A673 (cell line): ENCODE measurements at regions not wholly inside any gene's neighbourhood (a gene's known extent, or its start where the extent isn't known, plus 50 kb on each side); places are given as distances from the start of the nearest gene placed in this dataset.

Experiments used
- BruUV-seq: library from RNA; stranded (reverse); fragments of 400-500 nt; replicated peaks from 2 replicates; lab custom pipeline; 2021; lab: Mats Ljungman, UMichigan
- CTCF ChIA-PET: fragments of 300-600 bp; sonication (Branson Sonifier 250); formaldehyde crosslinking; loops from one replicate; lab custom pipeline; 2022; ENCODE audit warnings: antibody characterized with exemption; lab: Charles Lee
- POLR2A ChIA-PET: fragments of 300-600 bp; sonication (Branson Sonifier 250); formaldehyde crosslinking; loops from one replicate; lab custom pipeline; 2022; ENCODE audit warnings: antibody characterized with exemption; ENCODE audit not compliant: low non-redundant PET; lab: Charles Lee
- DNase-seq: peaks from one replicate; pipeline ENCODE4 v3.0.0-alpha.2; 2015; ENCODE audit warnings: low spot score
- H3K27ac ChIP-seq: fragments of 200-600 bp; sonication (generic); 2 replicates; pipeline ENCODE4 v1.5.1; 2016; ENCODE audit warnings: mixed run types, low read depth, mild to moderate bottlenecking, mixed read lengths, antibody characterized with exemption, low read length; ENCODE audit not compliant: poor library complexity, severe bottlenecking
- H3K27me3 ChIP-seq: fragments of 200-600 bp; sonication (generic); replicated peaks from 2 replicates; pipeline ENCODE4 v1.6.1; 2017; ENCODE audit warnings: mixed run types, low read depth, mild to moderate bottlenecking, mixed read lengths, antibody characterized with exemption, low read length; ENCODE audit not compliant: insufficient read depth, poor library complexity
- H3K36me3 ChIP-seq: fragments of 200-600 bp; sonication (generic); 2 replicates; pipeline ENCODE4 v1.6.1; 2016; ENCODE audit warnings: mixed run types, mild to moderate bottlenecking, mixed read lengths, antibody characterized with exemption, low read length; ENCODE audit not compliant: insufficient read depth, poor library complexity, severe bottlenecking
- H3K4me1 ChIP-seq: fragments of 200-600 bp; sonication (generic); 2 replicates; pipeline ENCODE4 v1.6.1; 2017; ENCODE audit warnings: mixed run types, mild to moderate bottlenecking, mixed read lengths, antibody characterized with exemption, low read length; ENCODE audit not compliant: insufficient read depth, poor library complexity, severe bottlenecking
- H3K4me3 ChIP-seq: fragments of 200-600 bp; sonication (generic); 2 replicates; pipeline ENCODE4 v1.5.1; 2016; ENCODE audit warnings: low read depth, mixed run types, mild to moderate bottlenecking, mixed read lengths, low read length; ENCODE audit not compliant: poor library complexity, severe bottlenecking
- H3K9me3 ChIP-seq: fragments of 200-600 bp; sonication (generic); 2 replicates; pipeline ENCODE4 v1.6.1; 2016; ENCODE audit warnings: mixed run types, low read depth, mild to moderate bottlenecking, mixed read lengths, antibody characterized with exemption, low read length; ENCODE audit not compliant: poor library complexity, severe bottlenecking
- EZH2 ChIP-seq: fragments of 200-600 bp; sonication (generic); IDR thresholded peaks from 2 replicates; pipeline ENCODE4 v1.6.1; 2017; ENCODE audit warnings: borderline replicate concordance, low read depth, mild to moderate bottlenecking, mixed read lengths, antibody characterized with exemption, low read length; ENCODE audit not compliant: poor library complexity, severe bottlenecking
- intact Hi-C: fragments of 100-400 bp; cut with micrococcal nuclease; formaldehyde crosslinking; loops from one replicate; pipeline ENCODE4 v1.10.0; 2022; ENCODE audit not compliant: unreplicated experiment
- TF ChIP-seq, protein P1 (sequence below): fragments of 300-800, 200-600 bp; sonication (generic); conservative IDR thresholded peaks from 2 replicates; pipeline ENCODE4 v1.5.1; 2017; ENCODE audit warnings: low read depth, mild to moderate bottlenecking, antibody characterized with exemption, low read length, moderate library complexity, mixed read lengths

DNA sequence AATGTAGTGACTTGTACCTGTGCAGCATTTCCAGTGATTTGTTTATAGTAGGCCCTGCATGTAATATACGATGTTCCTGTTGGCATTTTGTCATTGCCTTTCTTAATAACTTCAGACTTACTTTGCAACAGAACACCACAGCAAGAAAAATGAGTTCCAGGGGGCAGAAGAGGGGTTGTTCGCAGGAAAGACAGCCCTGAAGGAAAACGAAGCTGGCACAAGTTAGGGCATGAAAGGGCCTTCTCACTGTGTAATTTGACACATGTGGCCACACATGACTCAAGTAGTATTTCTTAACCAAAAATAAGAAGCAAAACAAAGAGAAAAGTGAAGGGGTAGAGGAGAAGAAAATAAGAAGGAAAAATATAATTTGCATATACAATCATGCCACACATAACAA lies 265.8 kb upstream of the SMIM31 start:
- Histone ChIP-seq H3K27ac (no peak overlapping the region), H3K9me3 (no peaks in the 10 kb centered on the region), H3K4me3 (no peak overlapping the region), H3K4me1 (peaks cover 21% of the 10 kb centered on the region), H3K27me3 (no peaks in the 10 kb centered on the region), H3K36me3 (no peaks in the 10 kb centered on the region)
- no peak for DNase-seq
- intact Hi-C loops, result loop anchor here (10.0 kb wide), 3 partner anchors 173 to 933 kb away; no protein-coding TSS in a partner anchor
- TF ChIP-seq, protein P1, sequence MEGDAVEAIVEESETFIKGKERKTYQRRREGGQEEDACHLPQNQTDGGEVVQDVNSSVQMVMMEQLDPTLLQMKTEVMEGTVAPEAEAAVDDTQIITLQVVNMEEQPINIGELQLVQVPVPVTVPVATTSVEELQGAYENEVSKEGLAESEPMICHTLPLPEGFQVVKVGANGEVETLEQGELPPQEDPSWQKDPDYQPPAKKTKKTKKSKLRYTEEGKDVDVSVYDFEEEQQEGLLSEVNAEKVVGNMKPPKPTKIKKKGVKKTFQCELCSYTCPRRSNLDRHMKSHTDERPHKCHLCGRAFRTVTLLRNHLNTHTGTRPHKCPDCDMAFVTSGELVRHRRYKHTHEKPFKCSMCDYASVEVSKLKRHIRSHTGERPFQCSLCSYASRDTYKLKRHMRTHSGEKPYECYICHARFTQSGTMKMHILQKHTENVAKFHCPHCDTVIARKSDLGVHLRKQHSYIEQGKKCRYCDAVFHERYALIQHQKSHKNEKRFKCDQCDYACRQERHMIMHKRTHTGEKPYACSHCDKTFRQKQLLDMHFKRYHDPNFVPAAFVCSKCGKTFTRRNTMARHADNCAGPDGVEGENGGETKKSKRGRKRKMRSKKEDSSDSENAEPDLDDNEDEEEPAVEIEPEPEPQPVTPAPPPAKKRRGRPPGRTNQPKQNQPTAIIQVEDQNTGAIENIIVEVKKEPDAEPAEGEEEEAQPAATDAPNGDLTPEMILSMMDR, result no peak
- no peak for TF ChIP-seq EZH2
- ChIA-PET CTCF (no interaction called here), POLR2A (no interaction called here)
- BruUV-seq, result no TSS peak

DNA sequence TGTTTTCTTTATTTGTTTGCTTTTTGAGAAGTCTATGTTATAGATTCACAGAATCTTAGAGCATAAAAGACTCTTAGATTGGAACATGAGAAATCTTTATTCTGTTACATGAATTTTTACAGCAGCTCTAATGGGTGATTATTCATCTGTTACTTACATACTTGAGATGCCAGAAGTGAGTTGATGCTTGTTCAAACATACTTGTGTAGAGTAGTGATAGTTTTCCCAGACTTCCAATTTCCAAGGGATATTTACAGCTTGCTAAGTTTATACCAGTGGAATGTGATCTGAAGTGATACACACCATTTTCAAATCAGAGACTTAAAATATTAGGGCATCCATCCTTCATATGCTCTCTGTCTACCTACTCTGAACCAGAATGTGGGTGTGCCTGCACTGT lies 252.9 kb upstream of the SMIM31 start:
- DNase-seq, result no peak
- H3K9me3 ChIP-seq, result no peaks in the 10 kb centered on the region
- CTCF ChIA-PET, result no interaction called here
- H3K4me3 ChIP-seq, result no peak overlapping the region
- no peak overlapping the region for H3K27ac ChIP-seq
- no peak for TF ChIP-seq EZH2
- TF ChIP-seq, protein P1, result no peak
- BruUV-seq, result no TSS peak
- H3K4me1 ChIP-seq, result no peaks in the 10 kb centered on the region
- no peaks in the 10 kb centered on the region for H3K27me3 ChIP-seq
- intact Hi-C loops, result no loop called here
- H3K36me3 ChIP-seq, result no peaks in the 10 kb centered on the region
- POLR2A ChIA-PET, result no interaction called here

DNA sequence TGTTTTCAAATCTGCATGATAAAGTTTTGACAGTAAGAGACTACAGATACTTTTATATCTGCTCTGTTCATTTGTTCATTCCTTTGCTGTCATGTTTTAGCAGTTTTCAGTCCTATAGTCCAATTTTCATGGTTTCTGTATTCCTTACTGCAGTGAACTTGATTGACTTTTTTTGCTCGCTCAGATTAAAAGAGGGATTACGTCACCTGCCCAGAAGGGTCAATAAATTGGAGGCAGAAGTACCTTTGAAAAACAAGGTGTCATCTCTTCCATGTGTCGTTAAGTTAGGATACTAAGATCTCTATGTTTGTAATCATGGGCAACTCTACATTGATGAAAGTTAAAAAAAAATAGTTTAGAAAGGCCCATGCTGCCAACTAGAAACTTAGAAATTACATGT lies 250.1 kb upstream of the SMIM31 start:
- BruUV-seq, result no TSS peak
- H3K27ac ChIP-seq, result no peak overlapping the region
- no peaks in the 10 kb centered on the region for H3K4me1 ChIP-seq
- POLR2A ChIA-PET, result no interaction called here
- DNase-seq, result no peak
- TF ChIP-seq, protein P1, result no peak
- no peak for TF ChIP-seq EZH2
- no peaks in the 10 kb centered on the region for H3K9me3 ChIP-seq
- no peaks in the 10 kb centered on the region for H3K36me3 ChIP-seq
- H3K4me3 ChIP-seq, result no peak overlapping the region
- intact Hi-C loops, result no loop called here
- CTCF ChIA-PET, result no interaction called here
- H3K27me3 ChIP-seq, result no peaks in the 10 kb centered on the region
